Tibial nerve (tissue), 4 donors: ENCODE measurements at regions not wholly inside any gene's neighbourhood (a gene's known extent, or its start where the extent isn't known, plus 50 kb on each side); places are given as distances from the start of the nearest gene placed in this dataset.

Experiments
- DNase-seq, 2 donors: peaks; one replicate each; pipeline ENCODE4 v3.0.0-alpha.2; 2019; ENCODE audit warnings: low spot score in 2 of 2
- H3K27ac ChIP-seq, 4 donors: fragments of 200-600 bp; sonication (generic) in 3 of 4; one replicate each; pipeline ENCODE4 v1.5.1; 2017 to 2019; ENCODE audit warnings: mild to moderate bottlenecking in 1 of 4
- H3K27me3 ChIP-seq, 2 donors: fragments of 200-600 bp; sonication (generic) in 1 of 2; one replicate each; pipeline versions ENCODE4 v1.5.1 to v1.6.0; 2017 to 2019
- H3K36me3 ChIP-seq, 3 donors: fragments of 200-600 bp; sonication (generic); one replicate each; pipeline ENCODE4 v1.5.1; 2018 to 2019
- H3K4me1 ChIP-seq, 4 donors: fragments of 200-600 bp; sonication (generic) in 3 of 4; one replicate each; pipeline ENCODE4 v1.5.1; 2017 to 2019
- H3K4me3 ChIP-seq, 4 donors: fragments of 200-600 bp; sonication (generic) in 3 of 4; one replicate each; pipeline ENCODE4 v1.5.1; 2017 to 2019; ENCODE audit warnings: mild to moderate bottlenecking in 1 of 4, moderate library complexity in 1 of 4
- H3K9me3 ChIP-seq, 4 donors: fragments of 200-600 bp; sonication (generic) in 3 of 4; one replicate each; pipeline ENCODE4 v1.5.1; 2017 to 2019
- EP300 ChIP-seq, 2 donors: sonication (generic); formaldehyde crosslinking; IDR thresholded peaks; one replicate each; pipeline ENCODE4 v1.6.1; 2017; ENCODE audit warnings: antibody characterized with exemption in 2 of 2, mild to moderate bottlenecking in 1 of 2
- POLR2A ChIP-seq, 2 donors: fragments of 450-650 bp; IDR thresholded peaks; one replicate each; pipeline ENCODE4 v1.6.1; 2017; ENCODE audit warnings: antibody characterized with exemption in 2 of 2, mild to moderate bottlenecking in 2 of 2, moderate library complexity in 2 of 2
- WGBS, 2 donors: methylation state at CpG; one replicate each; pipeline ENCODE4 v1.1.5; 2018; 5-methylcytosine and 5-hydroxymethylcytosine counted together
- TF ChIP-seq, protein P1 (sequence below), 5 experiments: fragments of 200-600 bp in 3 of 5; fragments of 450-650 bp in 2 of 5; sonication (generic) in 3 of 5; IDR thresholded peaks; one replicate each; pipeline ENCODE4 v1.5.1; 2016 to 2019; ENCODE audit warnings: antibody characterized with exemption in 5 of 5, mild to moderate bottlenecking in 3 of 5, moderate library complexity in 2 of 5

DNA sequence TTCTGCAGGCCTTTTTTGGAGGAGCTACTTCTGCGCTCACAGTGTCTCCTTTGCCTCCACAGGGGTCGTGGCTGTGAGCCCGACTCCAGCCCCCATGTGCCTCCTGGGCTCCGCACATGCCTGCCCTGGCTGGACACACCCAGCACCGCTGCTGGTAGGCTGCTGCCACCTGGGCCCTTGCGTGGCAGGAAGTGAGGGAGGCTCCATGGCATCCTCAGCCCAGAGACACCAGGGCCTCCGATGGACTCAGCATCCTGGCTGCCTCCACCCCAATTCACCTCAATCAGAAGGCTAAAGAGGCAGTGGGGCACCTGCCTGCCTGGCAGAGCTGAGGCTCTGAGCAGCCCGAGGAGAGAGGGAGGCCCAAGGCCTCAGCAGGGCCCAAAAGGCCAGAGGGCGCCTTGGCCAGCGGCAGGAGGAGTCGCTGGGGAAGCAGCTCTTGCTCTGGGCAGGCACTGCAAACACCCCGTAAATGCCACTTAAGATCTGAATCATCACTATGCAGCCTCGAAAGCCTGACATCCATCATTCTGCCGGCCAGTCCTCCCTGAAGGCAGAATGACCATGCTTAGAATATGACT, 68.3 kb upstream of the OTOS start:
- no peak overlapping the region for H3K27ac ChIP-seq
- H3K4me1 ChIP-seq, result no peaks in the 10 kb centered on the region
- H3K36me3 ChIP-seq, result no peaks in the 10 kb centered on the region
- WGBS, 2 donors, result 49 to 59% methylated on average over 10 to 11 of the region's 14 CpGs
- peaks cover 0 to 21% (median 3%) of the 10 kb centered on the region in 4 donors for H3K9me3 ChIP-seq
- TF ChIP-seq EP300 (IDR thresholded peaks at IDR 0.05) (no peak), POLR2A (IDR thresholded peaks at IDR 0.05) (no peak)
- TF ChIP-seq, protein P1, sequence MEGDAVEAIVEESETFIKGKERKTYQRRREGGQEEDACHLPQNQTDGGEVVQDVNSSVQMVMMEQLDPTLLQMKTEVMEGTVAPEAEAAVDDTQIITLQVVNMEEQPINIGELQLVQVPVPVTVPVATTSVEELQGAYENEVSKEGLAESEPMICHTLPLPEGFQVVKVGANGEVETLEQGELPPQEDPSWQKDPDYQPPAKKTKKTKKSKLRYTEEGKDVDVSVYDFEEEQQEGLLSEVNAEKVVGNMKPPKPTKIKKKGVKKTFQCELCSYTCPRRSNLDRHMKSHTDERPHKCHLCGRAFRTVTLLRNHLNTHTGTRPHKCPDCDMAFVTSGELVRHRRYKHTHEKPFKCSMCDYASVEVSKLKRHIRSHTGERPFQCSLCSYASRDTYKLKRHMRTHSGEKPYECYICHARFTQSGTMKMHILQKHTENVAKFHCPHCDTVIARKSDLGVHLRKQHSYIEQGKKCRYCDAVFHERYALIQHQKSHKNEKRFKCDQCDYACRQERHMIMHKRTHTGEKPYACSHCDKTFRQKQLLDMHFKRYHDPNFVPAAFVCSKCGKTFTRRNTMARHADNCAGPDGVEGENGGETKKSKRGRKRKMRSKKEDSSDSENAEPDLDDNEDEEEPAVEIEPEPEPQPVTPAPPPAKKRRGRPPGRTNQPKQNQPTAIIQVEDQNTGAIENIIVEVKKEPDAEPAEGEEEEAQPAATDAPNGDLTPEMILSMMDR (IDR thresholded peaks at IDR 0.05), result no peak
- H3K27me3 ChIP-seq, result peaks cover 0 to 16% of the 10 kb centered on the region in 2 donors
- no peak for DNase-seq
- no peak overlapping the region for H3K4me3 ChIP-seq

DNA sequence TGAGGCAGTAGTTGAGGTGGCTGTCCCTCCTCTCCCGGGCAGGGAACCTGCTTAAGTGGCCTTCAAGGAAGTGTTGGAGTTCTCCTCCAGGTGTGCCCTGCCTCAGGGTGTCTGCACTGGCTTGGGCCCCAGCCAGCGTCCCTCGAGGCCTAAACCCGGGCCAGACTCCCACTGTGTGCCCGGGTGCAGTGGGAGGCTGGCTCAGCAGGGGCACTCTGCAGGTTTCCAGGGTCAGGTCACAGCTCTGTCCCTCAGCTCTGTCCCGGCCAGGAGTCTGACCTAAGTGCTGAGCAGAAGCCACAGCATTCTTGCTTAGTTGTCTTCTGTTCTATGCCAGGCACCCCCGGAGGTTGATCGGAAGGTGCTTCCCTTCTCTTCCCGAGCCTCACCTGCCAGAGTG, 69.0 kb upstream of the OTOS start:
- Histone ChIP-seq H3K36me3 (no peaks in the 10 kb centered on the region), H3K9me3 (peaks cover 0 to 21% (median 3%) of the 10 kb centered on the region in 4 donors), H3K4me3 (no peak overlapping the region), H3K27ac (no peak overlapping the region), H3K27me3 (peaks cover 0 to 8% of the 10 kb centered on the region in 2 donors), H3K4me1 (no peaks in the 10 kb centered on the region)
- WGBS, 2 donors, result 77 to 80% methylated on average over 6 to 9 of the region's 9 CpGs
- no peak for DNase-seq
- TF ChIP-seq EP300 (IDR thresholded peaks at IDR 0.05) (no peak), POLR2A (IDR thresholded peaks at IDR 0.05) (no peak)
- TF ChIP-seq, protein P1 (IDR thresholded peaks at IDR 0.05), result no peak

DNA sequence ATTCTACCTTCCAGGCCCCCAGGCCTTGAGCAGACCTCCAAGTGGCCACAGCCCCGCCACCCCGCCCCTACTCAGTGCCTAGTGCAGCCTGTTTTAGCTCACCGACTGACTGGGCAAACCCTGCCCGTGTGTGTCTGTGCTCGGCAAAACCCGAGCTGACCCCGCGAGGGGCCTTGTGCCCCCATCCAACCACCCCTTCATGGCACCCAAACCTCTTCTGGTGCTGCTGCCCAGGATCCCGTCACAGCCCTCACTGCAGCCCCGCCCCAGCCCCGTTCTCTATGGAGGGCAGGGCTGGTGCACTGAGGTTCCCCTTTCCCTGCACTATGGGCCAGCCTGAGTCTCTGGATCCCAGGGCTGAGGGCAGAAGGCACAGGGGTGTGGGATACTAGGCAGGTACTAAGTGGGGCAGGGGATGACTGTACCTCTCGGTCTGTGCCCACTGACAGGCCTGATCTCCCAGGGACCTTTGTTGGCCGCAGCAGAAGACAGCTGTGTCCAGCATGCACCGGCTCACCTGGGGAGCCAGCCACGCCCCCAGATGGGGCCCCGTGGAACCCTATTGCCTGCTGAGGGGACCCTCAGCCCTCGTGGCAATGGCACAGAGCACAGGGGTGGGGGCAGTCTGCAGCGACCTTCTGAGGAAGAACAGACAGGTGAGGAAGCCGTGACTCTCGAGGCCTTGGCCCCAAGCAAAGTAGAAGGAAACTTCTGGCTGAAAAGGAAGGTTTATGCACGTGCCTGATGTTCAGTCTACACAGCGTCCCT, 69.9 kb upstream of the OTOS start:
- H3K27me3 ChIP-seq, result no peaks in the 10 kb centered on the region
- peaks cover 0 to 21% (median 3%) of the 10 kb centered on the region in 4 donors for H3K9me3 ChIP-seq
- 82 to 88% methylated on average over 21 to 22 of the region's 22 CpGs for WGBS, 2 donors
- no peak for TF ChIP-seq POLR2A (IDR thresholded peaks at IDR 0.05)
- TF ChIP-seq EP300 (IDR thresholded peaks at IDR 0.05), result no peak
- TF ChIP-seq, protein P1 (IDR thresholded peaks at IDR 0.05), result no peak
- no peaks in the 10 kb centered on the region for H3K36me3 ChIP-seq
- no peaks in the 10 kb centered on the region for H3K4me1 ChIP-seq
- H3K4me3 ChIP-seq, result no peak overlapping the region
- H3K27ac ChIP-seq, result no peak overlapping the region
- DNase-seq, result no peak

DNA sequence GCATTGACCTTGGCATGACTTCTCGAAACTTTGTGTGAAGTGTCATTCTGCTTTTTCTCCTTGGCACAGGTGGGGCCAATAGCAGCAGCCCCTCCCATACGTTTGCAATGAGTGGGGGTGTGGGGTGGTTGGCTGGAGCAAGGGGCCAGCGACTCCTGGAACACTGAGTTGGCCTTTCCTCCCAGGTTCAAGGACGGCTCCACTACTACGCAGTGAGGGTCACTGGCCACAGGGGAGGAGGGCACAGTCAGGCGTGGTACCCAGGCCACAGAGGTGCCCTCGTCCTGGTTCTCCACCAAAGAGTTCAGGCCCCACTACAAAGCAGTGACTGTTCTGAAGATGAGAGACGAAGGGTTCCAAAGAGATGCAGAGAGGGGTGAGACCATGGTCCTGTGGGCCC, 70.6 kb upstream of the OTOS start:
- 80 to 82% methylated on average over 8 of the region's 8 CpGs for WGBS, 2 donors
- Histone ChIP-seq H3K9me3 (peaks cover 0 to 18% (median 3%) of the 10 kb centered on the region in 4 donors), H3K4me3 (no peak overlapping the region), H3K4me1 (no peaks in the 10 kb centered on the region), H3K27ac (no peak overlapping the region), H3K36me3 (no peaks in the 10 kb centered on the region), H3K27me3 (no peaks in the 10 kb centered on the region)
- TF ChIP-seq, protein P1 (IDR thresholded peaks at IDR 0.05), result no peak
- no peak for TF ChIP-seq EP300 (IDR thresholded peaks at IDR 0.05)
- TF ChIP-seq POLR2A (IDR thresholded peaks at IDR 0.05), result no peak
- no peak for DNase-seq
